ENCODE measurements at regions not wholly inside any gene's neighbourhood (a gene's known extent, or its start where the extent isn't known, plus 50 kb on each side); places are given as distances from the start of the nearest gene placed in this dataset.

DNA sequence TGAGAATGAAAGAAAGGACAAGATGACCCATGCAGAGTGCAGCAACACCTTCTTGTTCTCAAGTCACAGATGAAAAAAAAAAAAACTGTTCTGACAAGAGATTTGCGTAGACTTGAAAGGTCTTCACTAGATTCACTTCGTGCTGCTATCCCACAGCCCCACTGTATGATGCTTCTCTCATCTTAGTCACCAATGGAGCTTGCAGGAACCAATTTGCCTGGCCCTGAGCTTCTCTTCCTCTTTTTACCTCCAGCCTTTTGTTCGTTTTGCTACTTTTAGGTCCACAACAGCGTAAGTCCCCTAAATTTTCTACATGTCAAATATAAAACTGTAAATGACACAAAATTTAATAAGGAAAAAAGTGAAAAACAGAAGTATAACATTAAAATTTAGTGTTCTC is 107.9 kb upstream of the NAP1L1 start:
- Histone ChIP-seq H3K27ac (no peak overlapping the region), H3K4me1 (no peaks in the 10 kb centered on the region), H3K9me3 (no peaks in the 10 kb centered on the region), H3K4me3 (no peak overlapping the region), H3K36me3 (no peaks in the 10 kb centered on the region), H3K27me3 (no peaks in the 10 kb centered on the region)
- 83 to 90% methylated on average over 4 of the region's 4 CpGs for WGBS, 2 donors
- TF ChIP-seq, protein P1, sequence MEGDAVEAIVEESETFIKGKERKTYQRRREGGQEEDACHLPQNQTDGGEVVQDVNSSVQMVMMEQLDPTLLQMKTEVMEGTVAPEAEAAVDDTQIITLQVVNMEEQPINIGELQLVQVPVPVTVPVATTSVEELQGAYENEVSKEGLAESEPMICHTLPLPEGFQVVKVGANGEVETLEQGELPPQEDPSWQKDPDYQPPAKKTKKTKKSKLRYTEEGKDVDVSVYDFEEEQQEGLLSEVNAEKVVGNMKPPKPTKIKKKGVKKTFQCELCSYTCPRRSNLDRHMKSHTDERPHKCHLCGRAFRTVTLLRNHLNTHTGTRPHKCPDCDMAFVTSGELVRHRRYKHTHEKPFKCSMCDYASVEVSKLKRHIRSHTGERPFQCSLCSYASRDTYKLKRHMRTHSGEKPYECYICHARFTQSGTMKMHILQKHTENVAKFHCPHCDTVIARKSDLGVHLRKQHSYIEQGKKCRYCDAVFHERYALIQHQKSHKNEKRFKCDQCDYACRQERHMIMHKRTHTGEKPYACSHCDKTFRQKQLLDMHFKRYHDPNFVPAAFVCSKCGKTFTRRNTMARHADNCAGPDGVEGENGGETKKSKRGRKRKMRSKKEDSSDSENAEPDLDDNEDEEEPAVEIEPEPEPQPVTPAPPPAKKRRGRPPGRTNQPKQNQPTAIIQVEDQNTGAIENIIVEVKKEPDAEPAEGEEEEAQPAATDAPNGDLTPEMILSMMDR (IDR thresholded peaks at IDR 0.05) = no peak
- no peak for TF ChIP-seq POLR2AphosphoS5 (IDR thresholded peaks at IDR 0.05)
- no peak for TF ChIP-seq POLR2A (IDR thresholded peaks at IDR 0.05)
- no peak for TF ChIP-seq EP300 (IDR thresholded peaks at IDR 0.05)
- no peak for ATAC-seq (ENCODE audit: low FRiP score in 2 of 2)
- DNase-seq = no peak

DNA sequence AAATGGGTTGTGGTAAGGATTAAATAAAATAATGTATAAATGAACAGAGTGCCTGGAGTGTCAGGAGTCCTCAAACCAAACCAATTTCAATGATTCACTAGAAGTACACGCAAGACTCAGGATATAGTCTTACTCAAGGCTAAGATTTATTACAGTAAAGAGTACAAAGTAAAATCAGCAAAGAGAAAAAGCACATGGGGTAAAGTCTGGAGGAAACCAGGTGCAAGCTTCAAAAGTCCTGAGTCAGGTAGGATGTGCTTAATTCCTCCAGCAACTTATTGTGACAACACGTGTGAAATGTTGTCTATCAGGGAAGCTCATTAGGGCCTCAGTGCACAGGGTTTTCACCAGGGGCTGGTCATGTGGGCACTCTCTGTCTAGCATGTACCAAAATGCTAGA is 105.8 kb upstream of the NAP1L1 start:
- H3K27ac ChIP-seq = no peak overlapping the region
- no peak for ATAC-seq (ENCODE audit: low FRiP score in 2 of 2)

DNA sequence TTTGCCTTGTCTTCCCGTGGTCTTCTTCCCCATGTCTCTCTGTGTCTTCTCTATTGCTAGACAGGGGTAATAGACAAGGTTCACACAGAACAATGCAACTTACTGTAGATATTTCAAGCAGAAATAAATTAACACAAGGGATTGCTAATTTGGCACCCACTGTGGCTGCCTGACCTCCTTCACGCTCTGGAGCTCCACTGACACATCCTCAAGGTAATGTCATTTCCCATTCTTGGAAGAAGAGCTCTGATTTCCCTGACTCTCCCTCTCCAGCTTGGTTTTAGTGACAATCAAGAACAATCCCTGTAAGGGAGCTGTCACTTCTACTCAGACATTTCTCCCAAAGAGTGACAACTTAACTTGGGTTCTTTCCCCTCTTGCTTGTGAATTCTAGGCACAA is 105.4 kb upstream of the NAP1L1 start:
- WGBS, 2 donors = 92 to 93% methylated on average over 2 of the region's 2 CpGs

More for the DNA sequence above, 105.8 kb upstream of the NAP1L1 start:
- TF ChIP-seq, protein P1 (IDR thresholded peaks at IDR 0.05) = no peak
- no peak for TF ChIP-seq EP300 (IDR thresholded peaks at IDR 0.05)
- no peak for TF ChIP-seq POLR2A (IDR thresholded peaks at IDR 0.05)
- TF ChIP-seq POLR2AphosphoS5 (IDR thresholded peaks at IDR 0.05) = no peak
- H3K27me3 ChIP-seq = no peaks in the 10 kb centered on the region
- DNase-seq = no peak
- WGBS, 2 donors = 79 to 81% methylated on average over 2 of the region's 2 CpGs
- H3K4me1 ChIP-seq = no peaks in the 10 kb centered on the region
- no peaks in the 10 kb centered on the region for H3K9me3 ChIP-seq
- H3K4me3 ChIP-seq = no peak overlapping the region
- H3K36me3 ChIP-seq = no peaks in the 10 kb centered on the region

DNA sequence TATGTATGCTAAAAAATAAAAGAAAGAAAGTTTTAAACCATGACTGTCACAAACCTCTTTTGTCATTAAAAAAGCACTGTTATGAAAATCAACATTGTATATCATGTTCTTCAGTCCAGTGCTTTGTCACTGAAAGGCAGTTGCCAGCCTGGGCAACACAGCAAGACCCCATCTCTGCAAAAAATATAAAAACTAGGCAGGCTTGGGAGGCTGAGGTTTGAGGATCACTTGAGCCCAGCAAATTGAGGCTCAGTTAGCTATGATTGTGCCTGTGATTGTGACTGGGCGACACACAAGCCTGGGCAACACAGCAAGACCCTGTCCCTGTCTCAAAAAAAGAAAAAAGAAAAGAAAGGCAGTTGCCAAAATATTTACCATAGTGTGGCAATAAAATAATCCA is 102.7 kb upstream of the NAP1L1 start:
- H3K36me3 ChIP-seq = no peaks in the 10 kb centered on the region
- no peak overlapping the region for H3K27ac ChIP-seq
- no peaks in the 10 kb centered on the region for H3K4me1 ChIP-seq
- ATAC-seq (ENCODE audit: low FRiP score in 2 of 2) (no peak), DNase-seq (no peak)
- no peak overlapping the region for H3K4me3 ChIP-seq
- 86 to 89% methylated on average over 1 of the region's 1 CpG for WGBS, 2 donors
- no peak for TF ChIP-seq POLR2AphosphoS5 (IDR thresholded peaks at IDR 0.05)
- no peaks in the 10 kb centered on the region for H3K27me3 ChIP-seq
- no peaks in the 10 kb centered on the region for H3K9me3 ChIP-seq

More for the DNA sequence above, 105.4 kb upstream of the NAP1L1 start:
- H3K9me3 ChIP-seq = no peaks in the 10 kb centered on the region
- ATAC-seq (ENCODE audit: low FRiP score in 2 of 2) (no peak), DNase-seq (no peak)
- TF ChIP-seq, protein P1 (IDR thresholded peaks at IDR 0.05) = no peak
- TF ChIP-seq POLR2A (IDR thresholded peaks at IDR 0.05) = no peak
- TF ChIP-seq POLR2AphosphoS5 (IDR thresholded peaks at IDR 0.05) = no peak
- TF ChIP-seq EP300 (IDR thresholded peaks at IDR 0.05) = no peak
- no peak overlapping the region for H3K4me3 ChIP-seq
- H3K27me3 ChIP-seq = no peaks in the 10 kb centered on the region
- H3K36me3 ChIP-seq = no peaks in the 10 kb centered on the region
- H3K27ac ChIP-seq = no peak overlapping the region
- H3K4me1 ChIP-seq = no peaks in the 10 kb centered on the region

DNA sequence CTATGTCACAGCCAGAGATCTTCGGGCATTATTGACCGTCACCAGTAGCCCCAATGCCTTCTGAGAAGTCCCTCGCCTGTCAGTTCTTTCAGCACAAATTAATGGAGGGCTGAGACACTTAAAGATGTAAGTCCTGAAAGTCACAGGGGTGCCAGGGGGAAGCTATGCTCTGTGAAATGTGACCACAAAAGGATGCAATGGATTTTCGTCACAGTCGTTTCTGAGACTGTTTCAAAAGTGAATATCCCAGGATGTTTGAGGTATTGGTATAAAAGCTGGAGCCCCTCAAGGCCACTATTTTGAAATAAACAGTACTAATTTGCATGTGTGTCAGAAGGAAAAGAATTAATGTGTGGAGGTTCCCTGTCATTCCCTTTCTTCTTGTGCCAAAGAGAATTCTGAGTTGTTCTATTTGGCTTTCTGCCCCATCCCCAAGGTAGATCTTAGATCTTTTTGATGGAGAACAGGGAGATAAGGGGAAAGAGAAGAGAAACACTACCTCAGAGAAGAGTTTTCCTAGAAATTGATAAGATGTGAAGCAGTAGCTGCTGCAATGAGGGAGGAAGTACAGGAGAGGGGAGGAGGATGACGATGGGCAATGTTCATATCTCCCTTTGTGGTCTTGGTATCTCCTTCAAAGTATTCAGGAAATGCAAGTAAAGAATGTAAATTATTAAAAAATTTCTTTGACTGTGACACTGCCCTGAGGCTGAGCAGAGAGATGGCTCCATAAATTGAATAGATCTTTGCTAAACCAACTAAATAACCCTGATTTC is 101.8 kb upstream of the NAP1L1 start:
- H3K27me3 ChIP-seq = no peaks in the 10 kb centered on the region
- ATAC-seq (ENCODE audit: low FRiP score in 2 of 2) (no peak), DNase-seq (no peak)
- no peaks in the 10 kb centered on the region for H3K4me1 ChIP-seq
- H3K27ac ChIP-seq = no peak overlapping the region
- WGBS, 2 donors = 56 to 62% methylated on average over 6 of the region's 6 CpGs
- TF ChIP-seq EP300 (IDR thresholded peaks at IDR 0.05) (no peak), POLR2A (IDR thresholded peaks at IDR 0.05) (no peak), POLR2AphosphoS5 (IDR thresholded peaks at IDR 0.05) (no peak)
- TF ChIP-seq, protein P1 (IDR thresholded peaks at IDR 0.05) = no peak
- no peak overlapping the region for H3K4me3 ChIP-seq
- H3K36me3 ChIP-seq = no peaks in the 10 kb centered on the region
- H3K9me3 ChIP-seq = no peaks in the 10 kb centered on the region

All from upper lobe of left lung (tissue), 6 donors.